KMS-11 (cell line): ENCODE measurements at regions not wholly inside any gene's neighbourhood (a gene's known extent, or its start where the extent isn't known, plus 50 kb on each side); places are given as distances from the start of the nearest gene placed in this dataset.

ENCODE experiments used
- H2AFZ ChIP-seq: fragments of 200-600 bp; sonication (generic); 2 replicates; pipeline ENCODE4 v1.6.1; 2016; ENCODE audit warnings: antibody characterized with exemption, mixed run types, low read depth
- H3K27ac ChIP-seq: fragments of 200-600 bp; sonication (generic); 2 replicates; pipeline ENCODE4 v1.6.1; 2016; ENCODE audit warnings: mild to moderate bottlenecking, mixed run types
- H3K27me3 ChIP-seq: fragments of 200-600 bp; sonication (generic); 2 replicates; pipeline ENCODE4 v1.6.1; 2017; ENCODE audit warnings: mild to moderate bottlenecking, low read depth, mixed run types, moderate library complexity; ENCODE audit not compliant: insufficient read depth
- H3K36me3 ChIP-seq: fragments of 200-600 bp; sonication (generic); 2 replicates; pipeline ENCODE4 v1.6.1; 2017; ENCODE audit warnings: mild to moderate bottlenecking, mixed run types; ENCODE audit not compliant: insufficient read depth
- H3K4me1 ChIP-seq: fragments of 200-600 bp; sonication (generic); 2 replicates; pipeline ENCODE4 v1.6.1; 2016; ENCODE audit warnings: mild to moderate bottlenecking, low read depth, mixed run types; ENCODE audit not compliant: poor library complexity, severe bottlenecking
- H3K4me2 ChIP-seq: fragments of 200-600 bp; sonication (generic); 2 replicates; pipeline ENCODE4 v1.7.0; 2016; ENCODE audit warnings: mild to moderate bottlenecking, mixed run types
- H3K4me3 ChIP-seq: fragments of 200-600 bp; sonication (generic); IDR thresholded peaks from 2 replicates; pipeline ENCODE4 v1.6.1; 2017; ENCODE audit warnings: low read depth, low read length, mixed read lengths; ENCODE audit not compliant: insufficient read depth
- H3K79me2 ChIP-seq: fragments of 200-600 bp; sonication (generic); 2 replicates; pipeline ENCODE4 v1.6.1; 2016; ENCODE audit warnings: low read depth, mixed run types; ENCODE audit not compliant: insufficient read depth
- H3K9ac ChIP-seq: fragments of 200-600 bp; sonication (generic); 2 replicates; pipeline ENCODE4 v1.6.1; 2016; ENCODE audit warnings: mild to moderate bottlenecking, mixed run types
- H4K20me1 ChIP-seq: fragments of 200-600 bp; sonication (generic); 2 replicates; pipeline ENCODE4 v1.6.1; 2016; ENCODE audit warnings: mild to moderate bottlenecking, mixed run types; ENCODE audit not compliant: insufficient read depth
- CTCF ChIP-seq: fragments of 200-600 bp; sonication (generic); conservative IDR thresholded peaks from 2 replicates; pipeline ENCODE4 v1.6.1; 2017; ENCODE audit warnings: low read depth, mild to moderate bottlenecking, antibody characterized with exemption, low read length, moderate library complexity, mixed read lengths

DNA sequence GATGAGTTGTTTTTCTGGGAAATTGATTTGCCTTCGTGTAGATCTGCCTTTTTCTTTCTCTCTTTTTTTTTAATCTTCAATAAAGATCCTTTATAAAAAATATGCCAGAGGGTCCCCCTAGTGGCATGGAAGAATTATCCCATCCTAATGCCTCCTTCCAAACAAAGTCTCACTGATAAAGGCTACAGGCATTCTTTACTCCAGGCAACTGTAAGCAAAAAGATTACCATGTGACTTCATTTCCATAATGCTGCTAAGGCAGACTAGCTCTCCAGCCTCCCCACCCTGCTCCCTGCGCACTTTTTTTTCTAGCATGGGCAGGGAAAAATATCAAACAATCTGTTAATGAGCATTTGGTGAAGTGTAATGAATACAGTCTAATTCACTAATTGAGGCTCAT is 220.2 kb upstream of the CDH8 start:
- H3K36me3 ChIP-seq: no peaks in the 10 kb centered on the region
- no peaks in the 10 kb centered on the region for H3K79me2 ChIP-seq
- no peaks in the 10 kb centered on the region for H3K27me3 ChIP-seq
- no peaks in the 10 kb centered on the region for H3K4me1 ChIP-seq
- no peak overlapping the region for H3K4me2 ChIP-seq
- no peak; the same call in 1 of the 2 replicates for TF ChIP-seq CTCF
- no peaks in the 10 kb centered on the region for H4K20me1 ChIP-seq
- H3K27ac ChIP-seq: no peak overlapping the region
- H3K9ac ChIP-seq: no peak overlapping the region
- H2AFZ ChIP-seq: no peak overlapping the region
- no peak overlapping the region for H3K4me3 ChIP-seq

DNA sequence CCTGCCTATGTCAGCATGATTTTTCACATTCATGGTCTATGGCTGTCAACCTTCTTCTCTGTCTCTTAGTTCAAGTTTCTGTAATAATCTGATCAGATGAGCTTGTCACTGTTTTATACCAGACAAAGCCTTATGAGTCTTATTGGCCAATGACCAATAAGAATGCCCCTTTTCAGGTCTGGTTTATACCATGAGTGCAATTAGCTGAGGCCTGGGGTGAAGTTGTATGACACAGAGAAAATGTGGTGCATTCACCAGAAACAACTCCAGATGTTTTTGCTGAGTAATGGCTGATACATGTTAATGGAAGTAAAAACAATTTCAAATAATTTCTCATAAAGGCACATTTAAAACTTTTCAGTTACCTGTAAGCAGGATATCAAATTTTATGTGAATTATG is 218.6 kb upstream of the CDH8 start:
- Histone ChIP-seq H3K36me3 (no peaks in the 10 kb centered on the region), H2AFZ (no peak overlapping the region), H3K4me2 (no peak overlapping the region), H3K79me2 (no peaks in the 10 kb centered on the region), H3K4me3 (no peak overlapping the region), H3K27ac (no peak overlapping the region), H4K20me1 (no peaks in the 10 kb centered on the region), H3K27me3 (no peaks in the 10 kb centered on the region), H3K9ac (no peak overlapping the region), H3K4me1 (no peaks in the 10 kb centered on the region)
- no peak for TF ChIP-seq CTCF

DNA sequence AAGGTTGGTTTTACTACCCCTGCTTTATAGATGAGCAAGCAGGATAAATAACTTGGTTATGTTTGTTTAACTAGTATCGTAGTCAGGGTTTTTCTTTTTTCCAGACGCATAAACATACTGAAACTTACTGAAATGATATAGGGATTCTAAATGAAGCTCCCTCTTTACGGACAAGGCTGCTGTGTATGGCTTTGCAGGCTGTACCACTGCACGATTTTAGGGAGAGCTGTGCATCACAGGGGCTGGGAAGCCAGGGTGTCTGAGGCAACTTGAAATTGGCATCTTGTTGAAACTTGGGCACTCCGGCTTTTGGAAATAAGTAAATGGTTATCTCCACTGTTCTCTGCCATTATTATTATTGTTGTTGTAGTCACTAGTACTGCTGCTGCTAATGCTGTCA is 218.1 kb upstream of the CDH8 start:
- no peak overlapping the region for H3K4me2 ChIP-seq
- no peak overlapping the region for H2AFZ ChIP-seq
- no peak for TF ChIP-seq CTCF
- H3K27me3 ChIP-seq: no peaks in the 10 kb centered on the region
- H4K20me1 ChIP-seq: no peaks in the 10 kb centered on the region
- H3K4me3 ChIP-seq: no peak overlapping the region
- no peaks in the 10 kb centered on the region for H3K36me3 ChIP-seq
- H3K9ac ChIP-seq: no peak overlapping the region
- no peaks in the 10 kb centered on the region for H3K79me2 ChIP-seq
- H3K4me1 ChIP-seq: no peaks in the 10 kb centered on the region
- H3K27ac ChIP-seq: no peak overlapping the region

GRCh38 chr16:62253966-62254365 is 217.7 kb upstream of the CDH8 start:
- H3K4me2 ChIP-seq: no peak overlapping the region
- H3K27me3 ChIP-seq: no peaks in the 10 kb centered on the region
- no peak overlapping the region for H3K27ac ChIP-seq
- H3K4me3 ChIP-seq: no peak overlapping the region
- no peaks in the 10 kb centered on the region for H3K79me2 ChIP-seq
- TF ChIP-seq CTCF: no peak
- H3K9ac ChIP-seq: no peak overlapping the region
- no peaks in the 10 kb centered on the region for H3K4me1 ChIP-seq
- H3K36me3 ChIP-seq: no peaks in the 10 kb centered on the region
- no peaks in the 10 kb centered on the region for H4K20me1 ChIP-seq
- no peak overlapping the region for H2AFZ ChIP-seq

DNA sequence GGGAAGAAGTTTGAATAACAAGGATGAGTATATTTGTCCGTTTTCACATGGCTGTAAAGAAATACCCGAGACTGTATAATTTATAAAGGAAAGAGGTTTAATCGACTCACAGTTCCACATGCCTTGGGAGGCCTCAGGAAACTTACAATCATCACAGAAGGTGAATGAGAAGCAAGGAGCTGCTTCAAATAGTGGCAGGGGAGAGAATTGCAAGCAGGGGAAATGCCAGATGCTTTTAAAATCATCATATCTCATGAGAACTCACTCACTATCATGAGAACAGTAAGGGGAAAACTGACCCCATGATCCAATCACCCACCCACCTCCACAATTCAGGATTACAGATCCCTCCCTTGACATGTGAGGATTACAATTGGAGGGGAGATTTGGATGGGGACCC is 212.8 kb upstream of the CDH8 start:
- Histone ChIP-seq H3K4me1 (no peaks in the 10 kb centered on the region), H2AFZ (no peak overlapping the region), H3K36me3 (no peaks in the 10 kb centered on the region), H4K20me1 (no peaks in the 10 kb centered on the region), H3K27ac (no peak overlapping the region), H3K4me3 (no peak overlapping the region), H3K27me3 (no peaks in the 10 kb centered on the region), H3K79me2 (no peaks in the 10 kb centered on the region), H3K4me2 (no peak overlapping the region), H3K9ac (no peak overlapping the region)
- TF ChIP-seq CTCF: no peak
